ENCODE measurements at regions not wholly inside any gene's neighbourhood (a gene's known extent, or its start where the extent isn't known, plus 50 kb on each side); places are given as distances from the start of the nearest gene placed in this dataset.

GRCh38 chr2:239459606-239460005, 58.8 kb upstream of the HDAC4 start:
- no peak for DNase-seq

GRCh38 chr2:239459056-239459455, 58.2 kb upstream of the HDAC4 start:
- no peak for DNase-seq

GRCh38 chr2:239457586-239458445, 57.0 kb upstream of the HDAC4 start:
- no peak for DNase-seq

GRCh38 chr2:239456940-239457339, 56.1 kb upstream of the HDAC4 start:
- DNase-seq = no peak

- no peak for DNase-seq
Measured at GRCh38 chr2:239455436-239456203, 54.8 kb upstream of the HDAC4 start.

GRCh38 chr2:239454507-239454906, 53.7 kb upstream of the HDAC4 start:
- DNase-seq = no peak

Data from AML-193 (cell line).